K562 (cell line): ENCODE measurements at regions not wholly inside any gene's neighbourhood (a gene's known extent, or its start where the extent isn't known, plus 50 kb on each side); places are given as distances from the start of the nearest gene placed in this dataset.

ENCODE experiments used
- ATAC-seq: fragments of 200-7000 bp; cut with Tn5 transposase; 3 replicates; pipeline ENCODE4 v1.9.1; 2020; ENCODE audit warnings: moderate library complexity
- BruUV-seq: library from RNA; stranded (reverse); fragments of 400-500 nt; replicated peaks from 2 replicates; lab custom pipeline; 2021; lab: Mats Ljungman, UMichigan
- CTCF ChIA-PET: fragments of 300-600 bp; formaldehyde crosslinking; extraction: SDS; loops from one replicate; lab custom pipeline; 2021; ENCODE audit warnings: low intra/inter-chr PET ratio; lab: Yijun Ruan, JAX
- POLR2A ChIA-PET: fragments of 300-600, 350-650 bp; sonication (Branson Sonifier 250); formaldehyde crosslinking; extraction: SDS; loops from one replicate; lab custom pipeline; 2021; ENCODE audit warnings: antibody characterized with exemption, inconsistent platforms; lab: Yijun Ruan, JAX
- DNase-seq, 4 experiments: peaks; one replicate each; pipeline versions ENCODE4 v3.0.0 to v3.0.0-alpha.2; 2011 to 2018; ENCODE audit warnings: low spot score in 3 of 4, mixed read lengths in 3 of 4; ENCODE audit errors: extremely low read depth in 1 of 4
- FAIRE-seq: peaks from 2 replicates; lab custom pipeline; 2011; peaks lifted over from hg19 to GRCh38; lab: Jason Lieb, UNC
- H2AFZ ChIP-seq: 2 replicates; pipeline ENCODE4 v1.6.0; 2011; ENCODE audit warnings: low read depth, low read length, control low read depth, inconsistent platforms
- H3K27ac ChIP-seq: fragments of 200-600 bp; 3 replicates; pipeline ENCODE4 v1.8.0; 2011; ENCODE audit warnings: low read depth, mild to moderate bottlenecking, control low read depth, inconsistent platforms, low read length, moderate library complexity, mixed read lengths; ENCODE audit errors: extremely low read depth
- H3K27me3 ChIP-seq, 2 experiments: fragments of 300-600 bp in 1 of 2; 2 replicates in 1 of 2; 3 replicates in 1 of 2; pipeline versions ENCODE4 v1.6.0 to v1.8.0; 2011; ENCODE audit warnings: inconsistent platforms in 2 of 2, low read length in 2 of 2, mild to moderate bottlenecking in 1 of 2, mixed read lengths in 1 of 2, moderate library complexity in 1 of 2; ENCODE audit not compliant: control insufficient read depth in 2 of 2, insufficient read depth in 2 of 2
- H3K36me3 ChIP-seq: fragments of 300-600 bp; 3 replicates; pipeline ENCODE4 v1.8.0; 2011; ENCODE audit warnings: mild to moderate bottlenecking, low read length, inconsistent platforms; ENCODE audit not compliant: control insufficient read depth, insufficient read depth
- H3K4me1 ChIP-seq, 2 experiments: fragments of 200-600 bp in 1 of 2; replicated peaks in 1 of 2; 2 replicates in 1 of 2; 3 replicates in 1 of 2; pipeline versions ENCODE4 v1.5.1 to v1.8.0; 2011; ENCODE audit warnings: inconsistent platforms in 2 of 2, low read length in 2 of 2, mild to moderate bottlenecking in 1 of 2, mixed read lengths in 1 of 2, moderate library complexity in 1 of 2; ENCODE audit not compliant: control insufficient read depth in 2 of 2, insufficient read depth in 2 of 2
- H3K4me2 ChIP-seq: 2 replicates; pipeline ENCODE4 v1.6.1; 2011; ENCODE audit warnings: low read length, control low read depth, inconsistent platforms, mixed read lengths; ENCODE audit not compliant: insufficient read depth
- H3K4me3 ChIP-seq: fragments of 200-600 bp; sonication (generic), shearing (Covaris generic); 2 replicates; pipeline ENCODE4 v1.5.1; 2016; ENCODE audit warnings: control low read depth, inconsistent platforms
- H3K79me2 ChIP-seq: fragments of 200-600 bp; 3 replicates; pipeline ENCODE4 v1.8.0; 2011; ENCODE audit warnings: low read length, inconsistent platforms; ENCODE audit not compliant: control insufficient read depth, insufficient read depth
- H3K9ac ChIP-seq, 2 experiments: 2 replicates each; pipeline versions ENCODE4 v1.6.0 to v1.6.1; 2011; ENCODE audit warnings: low read depth in 2 of 2, low read length in 2 of 2, control low read depth in 1 of 2, inconsistent platforms in 1 of 2, mild to moderate bottlenecking in 1 of 2, mixed read lengths in 1 of 2; ENCODE audit not compliant: insufficient read depth in 1 of 2
- H3K9me1 ChIP-seq: one replicate; pipeline ENCODE4 v1.6.0; 2011; ENCODE audit warnings: inconsistent platforms, mild to moderate bottlenecking, low read length, moderate library complexity; ENCODE audit not compliant: control insufficient read depth, insufficient read depth
- H3K9me3 ChIP-seq: replicated peaks from 2 replicates; pipeline ENCODE4 v1.5.1; 2011; ENCODE audit warnings: low read depth, low read length, inconsistent platforms; ENCODE audit not compliant: control insufficient read depth, insufficient read depth
- H4K20me1 ChIP-seq: replicated peaks from 2 replicates; pipeline ENCODE4 v1.6.1; 2011; ENCODE audit warnings: low read length, inconsistent platforms, mixed read lengths; ENCODE audit not compliant: control insufficient read depth, insufficient read depth
- ARID1B ChIP-seq: fragments of 450-650 bp; IDR thresholded peaks from 2 replicates; pipeline ENCODE4 v1.6.1; 2016; ENCODE audit warnings: antibody characterized with exemption, mild to moderate bottlenecking, inconsistent platforms
- BMI1 ChIP-seq: fragments of 150-350 bp; IDR thresholded peaks from 2 replicates; pipeline ENCODE4 v1.6.1; 2014; ENCODE audit warnings: low read length
- CREM ChIP-seq: IDR thresholded peaks from 2 replicates; pipeline ENCODE4 v1.6.1; 2014; ENCODE audit warnings: antibody characterized with exemption, low read depth
- EGR1 ChIP-seq: fragments of 450-650 bp; conservative IDR thresholded peaks from 2 replicates; pipeline ENCODE4 v1.6.1; 2017; ENCODE audit warnings: mild to moderate bottlenecking
- EP300 ChIP-seq: IDR thresholded peaks from 2 replicates; pipeline ENCODE4 v1.6.1; 2012; ENCODE audit warnings: low read length, improper control_type of control experiment
- HDAC1 ChIP-seq, 2 experiments: fragments of 450-650 bp; IDR thresholded peaks; 2 replicates each; pipeline ENCODE4 v1.6.1; 2016 to 2017; ENCODE audit warnings: inconsistent platforms in 1 of 2, mild to moderate bottlenecking in 1 of 2, moderate library complexity in 1 of 2
- HOXB6 ChIP-seq: fragments of 250-450 bp; sonication (Bioruptor Pico); IDR thresholded peaks from 2 replicates; pipeline ENCODE4 v1.5.1; 2022; ENCODE audit warnings: mild to moderate bottlenecking, borderline replicate concordance
- LCOR ChIP-seq: sonication (generic); formaldehyde crosslinking; IDR thresholded peaks from 2 replicates; pipeline ENCODE4 v1.8.0; 2022; ENCODE audit warnings: mild to moderate bottlenecking, missing genetic modification reagents
- NFXL1 ChIP-seq: fragments of 450-650 bp; formaldehyde crosslinking; IDR thresholded peaks from 2 replicates; pipeline ENCODE4 v1.4.0; 2021; ENCODE audit warnings: mild to moderate bottlenecking
- PML ChIP-seq: IDR thresholded peaks from 2 replicates; pipeline ENCODE4 v1.6.1; 2012; ENCODE audit warnings: low read length, inconsistent platforms
- POLR2G ChIP-seq: fragments of 200-400 bp; formaldehyde crosslinking; IDR thresholded peaks from 2 replicates; pipeline ENCODE4 v1.6.1; 2017; ENCODE audit warnings: low read depth, mild to moderate bottlenecking, antibody characterized with exemption, low read length, moderate library complexity
- RBM34 ChIP-seq: fragments of 200-400 bp; formaldehyde crosslinking; IDR thresholded peaks from 2 replicates; pipeline ENCODE4 v1.6.1; 2018; ENCODE audit warnings: low read length, borderline replicate concordance; ENCODE audit not compliant: insufficient read depth
- WGBS: fragments of 100-300 bp; shearing (Covaris generic); methylation state at CpG from one replicate; pipeline ENCODE4 v1.1.6; 2016; ENCODE audit warnings: low coverage, mixed read lengths; ENCODE audit not compliant: insufficient coverage; ENCODE audit errors: missing lambda C conversion rate; 5-methylcytosine and 5-hydroxymethylcytosine counted together
- in situ Hi-C: fragments of 300-500 bp; cut with MboI; formaldehyde crosslinking; loops from 4 replicates; pipeline ENCODE4 v1.15.0; 2018; ENCODE audit warnings: inconsistent platforms, mixed read lengths
- intact Hi-C: fragments of 100-400 bp; cut with micrococcal nuclease; formaldehyde crosslinking; loops from 2 replicates; pipeline ENCODE4 v1.14.2; 2022
- TF ChIP-seq, protein P1 (sequence below): sonication (generic); formaldehyde crosslinking; IDR thresholded peaks from 2 replicates; pipeline ENCODE4 v1.8.0; 2022; ENCODE audit warnings: mild to moderate bottlenecking, missing genetic modification reagents

DNA sequence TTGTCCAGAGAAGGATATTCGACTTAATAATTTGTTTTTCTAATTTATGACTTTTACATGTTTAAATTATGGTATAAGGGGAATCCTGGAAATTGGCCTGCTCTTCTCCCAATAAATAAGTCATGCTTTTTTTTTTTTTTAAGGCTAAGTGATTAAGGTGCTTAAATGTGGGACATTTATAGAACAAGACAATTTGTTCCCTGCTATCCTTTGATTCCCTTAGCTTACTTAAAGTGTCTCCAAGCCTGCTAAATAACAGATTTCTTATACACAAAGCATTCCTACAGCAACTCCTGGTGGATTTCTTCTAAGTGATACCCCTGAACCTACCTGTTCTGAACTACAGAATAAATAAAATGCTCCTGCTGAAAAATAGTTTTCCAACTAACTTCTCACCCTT, 233.0 kb upstream of the UGT8 start:
- Histone ChIP-seq H3K36me3 (no peaks in the 10 kb centered on the region), H3K4me3 (no peak overlapping the region), H3K4me1 (no peaks in the 10 kb centered on the region), H4K20me1 (no peaks in the 10 kb centered on the region), H3K79me2 (no peaks in the 10 kb centered on the region), H3K27ac (no peak overlapping the region), H3K4me2 (no peak overlapping the region), H2AFZ (no peak overlapping the region), H3K9ac (no peak overlapping the region), H3K9me1 (no peaks in the 10 kb centered on the region), H3K9me3 (no peaks in the 10 kb centered on the region), H3K27me3 (no peaks in the 10 kb centered on the region)
- ATAC-seq (no peak), FAIRE-seq (no peak), DNase-seq (no peak)
- TF ChIP-seq HDAC1 (IDR thresholded peaks at IDR 0.05) = no peak
- TF ChIP-seq PML = no peak
- TF ChIP-seq EGR1 = no peak
- TF ChIP-seq NFXL1 = no peak
- no peak for TF ChIP-seq ARID1B
- TF ChIP-seq HOXB6 (CRISPR knock-in tag) = no peak
- TF ChIP-seq POLR2G = no peak
- TF ChIP-seq EP300 = no peak
- TF ChIP-seq LCOR (CRISPR knock-in tag) = no peak
- no peak for TF ChIP-seq BMI1
- no peak for TF ChIP-seq RBM34
- TF ChIP-seq CREM = no peak
- TF ChIP-seq, protein P1, sequence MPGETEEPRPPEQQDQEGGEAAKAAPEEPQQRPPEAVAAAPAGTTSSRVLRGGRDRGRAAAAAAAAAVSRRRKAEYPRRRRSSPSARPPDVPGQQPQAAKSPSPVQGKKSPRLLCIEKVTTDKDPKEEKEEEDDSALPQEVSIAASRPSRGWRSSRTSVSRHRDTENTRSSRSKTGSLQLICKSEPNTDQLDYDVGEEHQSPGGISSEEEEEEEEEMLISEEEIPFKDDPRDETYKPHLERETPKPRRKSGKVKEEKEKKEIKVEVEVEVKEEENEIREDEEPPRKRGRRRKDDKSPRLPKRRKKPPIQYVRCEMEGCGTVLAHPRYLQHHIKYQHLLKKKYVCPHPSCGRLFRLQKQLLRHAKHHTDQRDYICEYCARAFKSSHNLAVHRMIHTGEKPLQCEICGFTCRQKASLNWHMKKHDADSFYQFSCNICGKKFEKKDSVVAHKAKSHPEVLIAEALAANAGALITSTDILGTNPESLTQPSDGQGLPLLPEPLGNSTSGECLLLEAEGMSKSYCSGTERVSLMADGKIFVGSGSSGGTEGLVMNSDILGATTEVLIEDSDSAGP (CRISPR knock-in tag) = no peak
- in situ Hi-C loops (no loop called here), intact Hi-C loops (no loop called here)
- BruUV-seq = no TSS peak
- CTCF ChIA-PET = no interaction called here
- WGBS = 0% methylated on average over 1 of the region's 1 CpG
- POLR2A ChIA-PET = no interaction called here
